HG03575 (cell line): ENCODE measurements at regions not wholly inside any gene's neighbourhood (a gene's known extent, or its start where the extent isn't known, plus 50 kb on each side); places are given as distances from the start of the nearest gene placed in this dataset.
"Not testable (repeated sequence)": the region's sequence is repeated elsewhere in the genome, so short reads cannot be mapped to it uniquely, and the experiment has no call there.

Experiments used
- ATAC-seq: cut with Tn5 transposase; IDR thresholded peaks from one replicate; pipeline ENCODE4 v1.9.1; 2021; ENCODE audit not compliant: unreplicated experiment, insufficient number of reproducible peaks, low FRiP score; ENCODE audit errors: extremely low read depth

DNA sequence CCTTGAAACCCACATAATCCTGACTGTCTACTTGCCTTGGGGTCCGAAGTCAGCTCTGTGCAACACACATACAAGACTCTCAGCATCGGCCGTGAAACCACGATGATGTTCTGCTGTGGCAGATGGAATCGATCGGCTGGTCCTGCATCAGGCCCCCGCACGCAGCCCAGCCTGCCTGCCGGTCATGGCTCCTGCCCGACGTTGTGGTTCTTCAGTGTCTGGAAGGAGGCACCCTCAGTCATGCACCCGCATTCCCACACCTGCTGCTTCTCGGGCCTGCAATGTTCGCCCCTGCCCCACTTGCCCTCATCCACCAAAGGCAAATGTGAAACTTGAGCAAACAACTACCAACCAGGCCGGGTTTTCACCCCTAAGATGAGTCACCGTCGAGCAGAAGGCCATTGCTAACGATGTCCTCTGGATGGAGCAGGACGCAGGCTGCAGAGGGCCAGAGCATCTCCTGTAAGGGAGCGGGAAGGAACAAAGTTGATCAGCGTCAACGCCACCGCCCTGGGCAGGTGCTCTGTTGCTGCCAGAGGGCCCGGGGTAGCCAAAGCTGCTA lies 128.9 kb upstream of the PDE10A start:
- no peak for ATAC-seq

GRCh38 chr6:165791306-165791705 lies 128.3 kb upstream of the PDE10A start:
- ATAC-seq, result no peak

GRCh38 chr6:165782812-165783211 lies 119.8 kb upstream of the PDE10A start:
- ATAC-seq, result no peak

DNA sequence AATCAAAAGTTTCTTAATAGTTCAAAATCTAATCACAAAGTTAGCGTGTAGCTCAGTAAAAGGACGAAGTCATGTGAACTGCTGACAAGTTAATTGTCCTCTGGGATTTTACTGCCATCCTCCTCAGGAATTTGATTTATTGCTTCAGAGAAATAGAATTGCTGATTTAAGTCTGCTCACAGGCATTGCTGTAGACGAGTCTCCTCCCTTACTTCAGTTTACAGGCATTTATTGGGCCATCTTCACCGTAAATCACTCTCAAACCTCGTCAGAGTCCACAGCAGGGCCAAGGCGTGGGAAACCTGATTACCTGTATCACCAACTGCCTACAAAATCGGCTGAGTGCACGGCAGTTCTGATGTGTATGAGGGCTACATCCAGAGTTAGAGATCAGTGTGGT lies 119.1 kb upstream of the PDE10A start:
- ATAC-seq, result no peak

GRCh38 chr6:165777680-165778079 lies 114.6 kb upstream of the PDE10A start:
- ATAC-seq, result no peak

GRCh38 chr6:165776691-165777090 lies 113.7 kb upstream of the PDE10A start:
- no peak for ATAC-seq

GRCh38 chr6:165775721-165776120 lies 112.7 kb upstream of the PDE10A start:
- ATAC-seq, result no peak

DNA sequence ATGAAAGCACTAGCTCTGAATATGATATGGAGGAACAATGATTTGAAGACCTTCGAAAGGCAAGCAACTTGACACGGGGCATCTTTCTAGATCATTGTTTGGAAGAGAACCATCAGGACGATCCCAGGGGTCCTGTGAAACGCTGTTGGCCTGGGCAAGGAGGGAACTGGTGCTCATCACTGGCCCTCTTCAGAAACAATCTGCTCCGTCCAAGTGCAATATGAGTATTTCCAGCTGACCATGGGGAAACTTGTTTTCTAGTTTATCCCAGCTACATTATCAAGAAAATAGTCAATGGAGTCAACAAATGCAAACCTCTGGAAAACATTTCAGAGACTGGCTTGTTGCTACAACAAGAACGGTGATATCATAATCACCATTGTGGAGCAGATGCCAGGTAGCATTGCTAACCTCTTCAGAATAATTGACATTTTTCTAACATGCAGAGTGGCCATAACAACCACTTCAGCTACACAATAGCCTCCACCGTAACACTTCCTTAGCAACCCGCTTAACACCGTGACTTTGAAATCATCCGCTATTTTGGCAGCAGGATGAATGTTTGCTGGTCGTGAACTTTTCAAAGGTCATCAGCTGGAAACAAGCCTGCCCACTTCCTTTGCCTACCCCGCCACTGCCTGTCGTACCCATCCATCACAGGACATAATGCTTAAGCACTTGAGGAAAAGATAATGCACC lies 112.0 kb upstream of the PDE10A start:
- no peak for ATAC-seq

DNA sequence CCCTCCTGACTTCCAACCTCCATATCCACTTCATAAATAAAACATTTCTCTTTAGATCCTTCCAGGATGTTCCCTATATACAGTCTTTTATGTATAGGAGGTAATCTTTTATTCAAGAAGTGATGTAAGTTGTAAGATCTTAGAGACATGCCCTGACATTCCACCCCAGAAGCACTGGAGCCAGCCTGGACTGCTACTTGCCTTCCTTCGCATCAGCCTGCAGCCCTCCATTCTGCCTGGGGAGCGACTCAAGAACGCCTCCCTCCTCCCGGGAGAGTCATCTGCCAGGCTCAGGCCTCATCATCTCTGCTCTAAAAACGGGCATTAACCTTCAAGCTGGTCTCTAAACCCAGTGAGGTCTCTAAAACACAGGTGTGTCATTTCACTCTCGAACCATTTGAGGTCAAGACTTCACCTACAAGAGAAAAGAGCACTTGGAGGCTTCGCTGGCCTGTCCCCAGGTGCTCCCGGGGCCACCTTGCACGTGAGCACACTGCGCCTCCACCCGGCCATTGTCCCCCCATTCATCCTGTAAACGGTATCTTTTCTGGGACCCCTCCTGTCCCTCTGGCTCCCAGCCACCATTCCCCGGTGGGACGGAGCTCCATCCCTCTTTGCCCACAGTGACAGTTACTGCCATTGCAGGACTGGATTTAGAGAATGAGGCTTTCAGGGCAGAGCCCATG lies 107.5 kb upstream of the PDE10A start:
- ATAC-seq, result no peak

DNA sequence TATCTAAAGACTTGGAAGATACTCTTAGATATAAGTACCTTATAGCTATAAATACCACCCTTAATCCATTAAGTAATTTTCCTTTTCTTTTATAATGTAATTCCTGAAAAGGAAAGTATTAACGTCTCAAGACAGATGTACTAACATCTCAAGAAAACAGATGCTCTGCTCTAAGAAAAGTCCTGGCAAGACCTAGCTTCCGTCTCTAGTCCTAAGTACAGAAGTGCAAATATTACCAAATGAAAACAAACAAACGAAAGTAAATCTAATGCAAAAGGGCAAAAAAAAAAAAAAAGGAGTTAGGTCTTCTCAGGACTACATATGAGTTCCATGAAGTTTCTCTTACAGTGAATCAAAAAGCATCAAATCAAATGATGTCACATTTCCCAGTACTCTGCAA lies 106.8 kb upstream of the PDE10A start:
- no peak for ATAC-seq

DNA sequence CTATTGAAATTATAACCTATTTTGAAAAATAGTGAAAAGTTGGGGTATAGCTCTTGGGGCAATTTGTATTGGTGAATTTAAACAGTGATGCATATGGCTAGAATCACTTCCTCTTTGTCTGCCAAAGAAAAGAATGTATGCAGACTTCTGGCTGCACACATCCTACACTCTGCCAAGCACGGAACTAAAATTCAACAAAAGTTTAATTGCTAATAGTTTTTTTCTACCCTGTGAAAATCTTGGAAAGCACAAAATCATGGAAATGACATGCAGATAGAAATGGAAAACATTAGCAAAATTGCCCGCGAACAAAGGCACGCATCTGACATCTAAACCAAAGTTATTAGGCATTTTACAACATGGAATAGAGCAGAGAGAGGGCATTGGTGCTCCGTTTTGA lies 106.4 kb upstream of the PDE10A start:
- ATAC-seq, result no peak

DNA sequence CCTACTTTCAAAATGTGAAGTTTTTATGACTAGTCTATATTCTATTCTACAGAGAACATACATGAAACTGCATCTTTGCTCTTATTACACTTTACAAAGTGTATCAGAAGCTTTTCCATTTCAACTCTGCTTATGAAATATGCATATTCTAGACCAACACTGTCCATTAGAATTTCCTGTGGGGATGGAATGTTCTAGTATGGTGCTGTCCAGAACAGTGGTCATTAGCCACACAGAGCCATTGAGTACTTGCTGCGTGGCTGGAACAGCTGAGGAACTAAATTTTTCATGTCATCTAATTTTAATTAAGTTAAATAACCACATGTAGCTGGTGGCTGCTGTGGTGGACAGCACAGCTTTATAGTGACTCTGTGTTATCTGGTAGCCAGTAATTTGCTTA lies 105.9 kb upstream of the PDE10A start:
- ATAC-seq, result no peak

GRCh38 chr6:165767228-165767627 lies 104.2 kb upstream of the PDE10A start:
- ATAC-seq, result no peak

DNA sequence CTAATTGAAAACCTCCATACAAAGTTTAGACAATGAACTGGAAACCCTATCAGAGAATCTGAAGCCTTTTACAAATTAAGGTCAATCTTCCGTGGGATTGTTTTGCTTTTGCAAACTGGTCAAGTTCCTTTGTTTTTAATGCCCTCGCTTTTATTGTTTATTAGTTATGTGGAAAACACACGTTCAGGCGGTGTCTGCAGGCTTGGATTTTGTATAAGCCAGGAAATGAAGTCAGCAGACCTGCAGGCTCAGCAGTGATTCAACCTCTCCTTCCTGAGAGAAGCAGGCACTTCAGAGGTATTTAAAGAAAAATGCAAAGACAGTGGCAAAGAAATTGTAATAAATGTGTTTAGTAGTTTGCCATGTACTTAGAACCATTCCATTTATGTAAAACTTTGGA lies 103.4 kb upstream of the PDE10A start:
- ATAC-seq, result no peak

DNA sequence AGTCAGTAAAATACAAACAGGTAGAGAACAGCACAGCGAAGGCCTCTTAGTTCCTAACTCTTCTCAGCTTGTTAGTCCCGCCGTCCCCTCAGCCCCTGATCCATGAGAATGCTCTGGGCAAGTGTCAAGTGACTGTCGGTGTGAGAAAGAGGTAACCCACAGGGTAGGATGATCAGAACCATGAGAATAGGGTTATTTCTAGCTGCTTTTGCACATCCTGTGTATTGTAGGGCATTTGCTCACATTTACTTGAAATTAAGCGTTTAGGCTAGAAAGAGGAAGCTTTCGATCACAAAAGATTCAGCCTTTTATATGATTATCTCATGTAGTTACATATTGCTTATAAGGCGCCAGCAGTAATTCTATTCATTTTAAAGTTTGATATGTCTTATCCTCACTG lies 103.0 kb upstream of the PDE10A start:
- ATAC-seq, result no peak

DNA sequence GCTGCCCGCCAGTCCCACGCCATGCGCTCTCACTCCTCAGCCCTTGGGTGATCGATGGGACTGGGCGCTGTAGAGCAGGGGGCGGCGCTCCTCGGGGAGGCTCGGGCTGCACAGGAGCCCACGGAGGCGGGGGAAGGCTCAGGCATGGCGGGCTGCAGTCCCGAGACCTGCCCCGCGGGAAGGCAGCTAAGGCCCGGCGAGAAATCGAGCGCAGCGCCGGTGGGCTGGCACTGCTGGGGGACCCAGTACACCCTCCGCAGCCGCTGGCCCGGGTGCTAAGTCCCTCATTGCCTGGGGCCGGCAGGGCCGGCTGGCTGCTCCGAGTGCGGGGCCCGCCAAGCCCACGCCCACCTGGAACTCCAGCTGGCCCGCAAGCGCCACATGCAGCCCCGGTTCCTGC lies 102.2 kb upstream of the PDE10A start:
- not testable (repeated sequence) for ATAC-seq

DNA sequence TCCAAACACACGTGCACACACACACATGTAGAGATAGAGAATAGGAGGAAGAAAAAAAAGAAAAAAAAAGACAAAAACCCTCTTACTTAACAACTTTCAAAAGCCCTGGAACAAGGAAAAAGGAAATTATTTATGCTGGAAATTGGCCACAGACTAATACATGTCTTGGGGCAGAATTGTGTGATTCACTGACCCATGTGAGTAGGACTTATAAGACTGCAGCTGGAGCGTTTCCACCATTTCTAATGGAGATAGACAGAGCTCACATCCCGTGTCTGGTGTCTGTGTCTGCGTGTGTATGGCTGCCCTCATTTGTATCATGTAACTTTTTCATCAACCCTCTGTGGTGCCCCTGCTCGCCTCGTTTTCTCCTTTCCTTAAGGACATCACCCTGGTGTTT lies 99.8 kb upstream of the PDE10A start:
- ATAC-seq, result no peak

DNA sequence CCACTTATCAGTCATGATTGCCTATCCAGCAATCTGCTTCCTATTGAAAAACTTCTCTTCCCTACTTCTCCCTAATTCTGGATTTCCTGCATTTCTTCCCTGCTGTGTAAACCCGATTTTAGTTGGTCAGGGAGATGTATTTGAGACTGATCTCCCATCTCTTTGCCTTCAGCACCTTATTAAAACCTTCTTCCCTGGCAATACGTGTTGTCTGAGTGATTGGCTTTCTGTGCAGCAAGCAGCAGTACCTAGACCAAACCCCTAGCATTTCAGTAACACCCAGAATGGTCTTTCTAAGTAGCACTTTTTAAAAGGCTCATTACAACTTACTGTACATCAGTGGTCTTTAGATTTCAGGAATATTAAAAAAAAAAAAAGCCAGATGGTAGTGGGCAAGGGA lies 99.1 kb upstream of the PDE10A start:
- ATAC-seq, result no peak

- no peak for ATAC-seq
These were observed 97.8 kb upstream of the PDE10A start for GRCh38 chr6:165760803-165761185.

GRCh38 chr6:165760126-165760802 lies 97.2 kb upstream of the PDE10A start:
- ATAC-seq, result no peak
